ENCODE measurements at regions not wholly inside any gene's neighbourhood (a gene's known extent, or its start where the extent isn't known, plus 50 kb on each side); places are given as distances from the start of the nearest gene placed in this dataset.

DNA sequence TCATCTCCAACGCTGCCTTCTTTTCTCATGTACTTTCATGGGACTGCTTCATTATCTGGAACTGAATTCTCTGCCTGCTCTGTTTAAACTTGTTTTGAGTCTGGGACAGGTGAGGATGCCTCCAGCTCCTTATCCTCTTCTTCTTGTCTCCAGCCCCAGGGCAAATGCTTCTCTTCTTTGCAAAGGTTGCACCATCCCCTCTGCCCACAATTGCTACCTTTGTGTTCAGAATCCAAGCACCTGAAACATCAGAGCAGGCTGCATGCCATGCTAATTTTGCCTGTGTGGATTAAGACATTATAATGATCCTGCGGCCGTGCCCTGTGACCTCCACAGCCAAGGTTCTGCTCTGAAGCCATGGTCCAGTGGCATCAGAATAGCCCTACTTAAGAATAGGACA lies 309.5 kb downstream of the EPHA4 start:
- intact Hi-C loops (cut with DNase I), result no loop called here
- ATAC-seq, result no peak
- 93 to 96% methylated on average over 3 of the region's 3 CpGs for WGBS, 2 donors
- Histone ChIP-seq H3K4me3 (no peak overlapping the region), H3K27me3 (no peaks in the 10 kb centered on the region), H3K27ac (no peak overlapping the region), H3K9me3 (no peaks in the 10 kb centered on the region), H3K4me1 (peaks cover 0 to under 1% (median 0%) of the 10 kb centered on the region in 9 donors), H3K36me3 (no peaks in the 10 kb centered on the region)
- TF ChIP-seq, protein P1, sequence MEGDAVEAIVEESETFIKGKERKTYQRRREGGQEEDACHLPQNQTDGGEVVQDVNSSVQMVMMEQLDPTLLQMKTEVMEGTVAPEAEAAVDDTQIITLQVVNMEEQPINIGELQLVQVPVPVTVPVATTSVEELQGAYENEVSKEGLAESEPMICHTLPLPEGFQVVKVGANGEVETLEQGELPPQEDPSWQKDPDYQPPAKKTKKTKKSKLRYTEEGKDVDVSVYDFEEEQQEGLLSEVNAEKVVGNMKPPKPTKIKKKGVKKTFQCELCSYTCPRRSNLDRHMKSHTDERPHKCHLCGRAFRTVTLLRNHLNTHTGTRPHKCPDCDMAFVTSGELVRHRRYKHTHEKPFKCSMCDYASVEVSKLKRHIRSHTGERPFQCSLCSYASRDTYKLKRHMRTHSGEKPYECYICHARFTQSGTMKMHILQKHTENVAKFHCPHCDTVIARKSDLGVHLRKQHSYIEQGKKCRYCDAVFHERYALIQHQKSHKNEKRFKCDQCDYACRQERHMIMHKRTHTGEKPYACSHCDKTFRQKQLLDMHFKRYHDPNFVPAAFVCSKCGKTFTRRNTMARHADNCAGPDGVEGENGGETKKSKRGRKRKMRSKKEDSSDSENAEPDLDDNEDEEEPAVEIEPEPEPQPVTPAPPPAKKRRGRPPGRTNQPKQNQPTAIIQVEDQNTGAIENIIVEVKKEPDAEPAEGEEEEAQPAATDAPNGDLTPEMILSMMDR (IDR thresholded peaks at IDR 0.05), result no peak
- DNase-seq, result no peak

DNA sequence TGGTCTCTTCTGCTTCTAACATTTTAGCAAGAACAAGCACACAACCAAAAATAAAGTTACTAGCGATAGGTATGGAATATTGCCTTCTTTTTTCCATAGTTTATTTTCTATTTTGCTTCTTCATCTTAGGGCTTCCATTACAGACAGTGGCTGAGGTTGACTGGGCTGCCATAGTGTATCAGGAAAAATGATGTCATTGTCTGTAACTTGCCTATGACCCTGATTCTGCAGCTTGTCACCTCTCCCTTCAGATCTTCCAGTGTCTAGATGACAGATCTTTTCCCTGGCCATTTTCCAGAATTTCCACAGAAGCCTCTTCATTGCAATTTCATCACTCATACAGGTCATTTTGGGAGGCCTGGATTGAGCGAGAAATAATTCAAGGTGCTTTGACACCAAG lies 308.5 kb downstream of the EPHA4 start:
- intact Hi-C loops (cut with DNase I), result no loop called here
- Histone ChIP-seq H3K27me3 (no peaks in the 10 kb centered on the region), H3K36me3 (no peaks in the 10 kb centered on the region), H3K4me3 (no peak overlapping the region), H3K9me3 (no peaks in the 10 kb centered on the region), H3K4me1 (peaks cover 0 to 8% (median 0%) of the 10 kb centered on the region in 9 donors), H3K27ac (no peak overlapping the region)
- no peak for DNase-seq
- TF ChIP-seq, protein P1 (IDR thresholded peaks at IDR 0.05), result no peak
- ATAC-seq, result no peak
- WGBS, 2 donors, result 93 to 98% methylated on average over 2 of the region's 2 CpGs

DNA sequence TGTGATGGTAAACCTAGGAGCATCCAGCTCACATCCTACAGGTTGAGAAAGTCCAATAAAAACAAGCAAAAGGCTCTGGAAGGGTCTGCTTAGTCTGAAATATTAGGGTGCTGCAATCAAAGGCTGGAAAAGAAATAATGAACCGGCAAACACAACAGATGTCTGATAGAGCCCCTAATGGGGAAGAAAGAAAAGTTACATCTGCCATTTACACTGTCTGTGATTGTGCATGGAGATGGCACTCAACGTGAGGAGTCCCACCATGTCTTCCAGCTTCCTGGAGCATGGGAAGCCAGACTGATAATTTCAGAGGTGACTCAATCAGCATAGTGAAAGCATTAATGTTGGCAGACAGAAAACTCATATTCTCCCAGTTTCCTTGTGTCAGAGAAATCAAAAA lies 307.8 kb downstream of the EPHA4 start:
- DNase-seq, result no peak
- Histone ChIP-seq H3K9me3 (no peaks in the 10 kb centered on the region), H3K27ac (no peak overlapping the region), H3K4me1 (peaks cover 0 to 8% (median 0%) of the 10 kb centered on the region in 9 donors), H3K4me3 (no peak overlapping the region), H3K27me3 (no peaks in the 10 kb centered on the region), H3K36me3 (no peaks in the 10 kb centered on the region)
- ATAC-seq, result no peak
- intact Hi-C loops (cut with DNase I), result no loop called here
- TF ChIP-seq, protein P1 (IDR thresholded peaks at IDR 0.05), result peak in 1 of 9 donors; percentile 24
- 60% methylated on average over 2 of the region's 2 CpGs for WGBS, 2 donors

DNA sequence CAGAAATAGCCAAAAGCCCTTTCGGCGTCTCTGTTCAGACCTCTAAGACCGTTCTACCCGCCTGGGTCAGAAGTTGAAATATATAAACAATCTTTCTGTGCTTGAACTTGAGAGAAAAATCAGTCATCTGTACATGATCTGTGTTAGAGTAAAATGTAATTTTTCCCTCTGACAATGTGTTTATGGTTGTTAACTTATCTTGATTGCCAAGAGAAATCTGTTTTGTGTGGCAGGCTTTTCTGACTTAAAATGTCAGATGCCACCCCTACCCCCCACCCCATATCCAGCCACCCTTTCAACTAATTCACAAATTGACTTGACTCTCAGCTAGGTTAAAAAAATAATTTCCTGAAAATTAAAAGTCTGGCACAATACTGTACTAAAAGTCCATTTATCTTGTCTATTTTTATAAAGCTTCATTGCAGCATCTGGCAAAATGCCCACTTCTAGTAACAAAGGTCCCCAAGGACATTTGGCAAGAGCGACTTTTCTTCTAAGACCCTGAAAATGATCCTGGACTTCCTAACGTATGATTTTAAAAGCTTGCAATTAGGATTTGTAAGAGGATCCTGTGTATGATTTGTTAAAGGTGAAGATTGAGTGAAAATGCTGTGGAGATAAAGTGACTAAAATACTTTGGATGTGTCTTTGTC lies 304.2 kb downstream of the EPHA4 start:
- H3K36me3 ChIP-seq, result no peaks in the 10 kb centered on the region
- DNase-seq (peak in 1 of 2 donors; percentile 6), ATAC-seq (no peak)
- H3K4me3 ChIP-seq, result no peak overlapping the region
- TF ChIP-seq, protein P1 (IDR thresholded peaks at IDR 0.05), result no peak
- H3K9me3 ChIP-seq, result no peaks in the 10 kb centered on the region
- H3K4me1 ChIP-seq, result peaks cover 0 to 8% (median 0%) of the 10 kb centered on the region in 9 donors
- intact Hi-C loops (cut with DNase I), result no loop called here
- no peak overlapping the region for H3K27ac ChIP-seq
- 59 to 61% methylated on average over 6 of the region's 6 CpGs for WGBS, 2 donors
- no peaks in the 10 kb centered on the region for H3K27me3 ChIP-seq

All from heart right ventricle (tissue), 16 donors.